Adrenal gland (tissue), 9 donors: ENCODE measurements at regions not wholly inside any gene's neighbourhood (a gene's known extent, or its start where the extent isn't known, plus 50 kb on each side); places are given as distances from the start of the nearest gene placed in this dataset.

Source experiments
- DNase-seq, 7 donors: peaks; one replicate each; pipeline ENCODE4 v3.0.0-alpha.2; 2019 to 2020
- H3K27ac ChIP-seq, 5 donors: fragments of 200-600 bp; sonication (generic) in 4 of 5; 1 replicate in 3 of 5; 2 replicates in 2 of 5; pipeline versions ENCODE4 v1.5.1 to v1.8.0; 2016 to 2020; ENCODE audit warnings: mild to moderate bottlenecking in 1 of 5
- H3K27me3 ChIP-seq: fragments of 200-600 bp; 2 replicates; pipeline ENCODE4 v1.8.0; 2021
- H3K36me3 ChIP-seq, 2 donors: fragments of 200-600 bp; replicated peaks in 1 of 2; 1 replicate in 1 of 2; 2 replicates in 1 of 2; pipeline versions ENCODE4 v1.5.1 to v1.8.0; 2018 to 2022
- H3K4me1 ChIP-seq, 2 donors: fragments of 200-600 bp; replicated peaks in 1 of 2; 1 replicate in 1 of 2; 2 replicates in 1 of 2; pipeline versions ENCODE4 v1.5.1 to v1.8.0; 2018 to 2021
- H3K4me3 ChIP-seq, 4 donors: fragments of 200-600 bp; sonication (generic) in 3 of 4; one replicate each; pipeline ENCODE4 v1.5.1; 2016 to 2018
- H3K9me3 ChIP-seq, 3 donors: fragments of 200-600 bp; sonication (generic) in 1 of 3; replicated peaks in 1 of 3; 1 replicate in 2 of 3; 2 replicates in 1 of 3; pipeline versions ENCODE4 v1.5.1 to v1.8.0; 2016 to 2021
- POLR2A ChIP-seq, 2 donors: fragments of 450-650 bp; IDR thresholded peaks; one replicate each; pipeline ENCODE4 v1.6.1; 2017; ENCODE audit warnings: antibody characterized with exemption in 2 of 2, mild to moderate bottlenecking in 2 of 2, moderate library complexity in 1 of 2
- WGBS, 4 donors: extraction: QIAGEN DNeasy Blood & Tissue Kit in 2 of 4; methylation state at CpG; one replicate each; pipeline versions ENCODE4 v1.1.5 to v1.1.7; 2013 to 2017; 5-methylcytosine and 5-hydroxymethylcytosine counted together
- intact Hi-C, 2 donors: fragments of 100-400 bp; cut with DNase I; formaldehyde crosslinking; loops; one replicate each; pipeline versions ENCODE4 v1.14.1 to v1.15.0; 2022 to 2023
- TF ChIP-seq, protein P1 (sequence below), 6 experiments: fragments of 450-650 bp in 4 of 6; fragments of 200-600 bp in 2 of 6; sonication (generic) in 1 of 6; IDR thresholded peaks; 1 replicate in 5 of 6; 2 replicates in 1 of 6; pipeline versions ENCODE4 v1.5.1 to v1.8.0; 2016 to 2021; ENCODE audit warnings: antibody characterized with exemption in 6 of 6, mild to moderate bottlenecking in 2 of 6, moderate library complexity in 1 of 6
- donor health status: healthy with polysubstance abuse.
- donor health status: Bipolar disorder and iron deficiency.
- donor health status: DM: yes; HTN: yes; CAD: no.
- donor health status: DM: no; HTN: no; CAD: no.
- donor health status: DM: no; HTN: no; CAD: no.

DNA sequence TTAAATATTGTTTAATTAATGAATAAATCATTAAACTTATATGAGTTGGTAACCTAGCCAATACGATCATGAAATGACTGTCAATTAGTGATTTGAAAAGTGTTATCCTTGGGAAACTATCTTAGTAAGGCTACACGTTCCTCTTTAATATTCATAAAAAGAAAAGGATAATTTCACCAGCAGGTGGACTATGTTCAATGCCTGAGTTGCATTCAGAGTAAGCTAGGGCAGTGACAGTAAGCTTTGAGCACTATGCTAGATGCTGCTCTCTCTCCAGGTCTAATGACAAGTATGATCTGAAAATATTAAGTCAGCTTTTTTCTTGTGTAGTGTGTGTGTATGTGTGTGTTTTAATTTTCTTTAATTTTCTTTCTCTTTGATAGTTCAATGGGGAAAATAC is 486.3 kb upstream of the PCDH15 start:
- Histone ChIP-seq H3K4me3 (no peak overlapping the region), H3K27me3 (no peaks in the 10 kb centered on the region), H3K9me3 (no peaks in the 10 kb centered on the region), H3K27ac (no peak overlapping the region), H3K4me1 (no peaks in the 10 kb centered on the region), H3K36me3 (no peaks in the 10 kb centered on the region)
- intact Hi-C loops, result no loop called here
- WGBS, 4 donors, result 34 to 46% (median 37%) methylated on average over 2 of the region's 2 CpGs
- no peak for TF ChIP-seq POLR2A (IDR thresholded peaks at IDR 0.05)
- TF ChIP-seq, protein P1, sequence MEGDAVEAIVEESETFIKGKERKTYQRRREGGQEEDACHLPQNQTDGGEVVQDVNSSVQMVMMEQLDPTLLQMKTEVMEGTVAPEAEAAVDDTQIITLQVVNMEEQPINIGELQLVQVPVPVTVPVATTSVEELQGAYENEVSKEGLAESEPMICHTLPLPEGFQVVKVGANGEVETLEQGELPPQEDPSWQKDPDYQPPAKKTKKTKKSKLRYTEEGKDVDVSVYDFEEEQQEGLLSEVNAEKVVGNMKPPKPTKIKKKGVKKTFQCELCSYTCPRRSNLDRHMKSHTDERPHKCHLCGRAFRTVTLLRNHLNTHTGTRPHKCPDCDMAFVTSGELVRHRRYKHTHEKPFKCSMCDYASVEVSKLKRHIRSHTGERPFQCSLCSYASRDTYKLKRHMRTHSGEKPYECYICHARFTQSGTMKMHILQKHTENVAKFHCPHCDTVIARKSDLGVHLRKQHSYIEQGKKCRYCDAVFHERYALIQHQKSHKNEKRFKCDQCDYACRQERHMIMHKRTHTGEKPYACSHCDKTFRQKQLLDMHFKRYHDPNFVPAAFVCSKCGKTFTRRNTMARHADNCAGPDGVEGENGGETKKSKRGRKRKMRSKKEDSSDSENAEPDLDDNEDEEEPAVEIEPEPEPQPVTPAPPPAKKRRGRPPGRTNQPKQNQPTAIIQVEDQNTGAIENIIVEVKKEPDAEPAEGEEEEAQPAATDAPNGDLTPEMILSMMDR (IDR thresholded peaks at IDR 0.05), result peak; percentile 23 to 47 (median 34)
- DNase-seq, result peak in 1 of 7 donors; percentile 7

DNA sequence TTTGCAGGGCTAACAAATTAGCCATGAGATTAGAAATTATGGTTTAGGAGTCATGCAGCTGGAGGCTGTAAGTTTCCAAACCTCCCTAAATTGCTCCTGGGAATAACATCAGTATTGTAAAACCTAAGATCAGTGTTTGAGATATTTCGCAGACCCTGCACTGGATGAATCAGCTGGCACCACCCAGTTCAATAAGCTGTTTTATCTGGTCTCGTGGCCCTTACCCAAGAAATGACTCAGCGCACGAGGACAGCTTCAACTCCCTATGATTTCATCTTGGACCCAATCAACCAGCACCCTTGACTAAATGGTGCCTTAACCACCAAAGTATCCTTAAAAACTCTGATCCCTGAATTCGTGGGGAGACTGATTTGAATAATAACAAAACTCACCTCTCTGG is 482.0 kb upstream of the PCDH15 start:
- Histone ChIP-seq H3K36me3 (no peaks in the 10 kb centered on the region), H3K4me3 (no peak overlapping the region), H3K9me3 (peaks cover 0 to 6% (median 0%) of the 10 kb centered on the region in 3 donors), H3K27ac (peak overlapping the region in 1 of 5 donors; percentile 28), H3K27me3 (no peaks in the 10 kb centered on the region), H3K4me1 (no peaks in the 10 kb centered on the region)
- intact Hi-C loops, result no loop called here
- no peak for TF ChIP-seq POLR2A (IDR thresholded peaks at IDR 0.05)
- TF ChIP-seq, protein P1 (IDR thresholded peaks at IDR 0.05), result no peak
- DNase-seq, result peak in 6 of 7 donors; percentile 68 to 87 (median 76)
- 41 to 59% (median 46%) methylated on average over 5 of the region's 5 CpGs for WGBS, 4 donors

DNA sequence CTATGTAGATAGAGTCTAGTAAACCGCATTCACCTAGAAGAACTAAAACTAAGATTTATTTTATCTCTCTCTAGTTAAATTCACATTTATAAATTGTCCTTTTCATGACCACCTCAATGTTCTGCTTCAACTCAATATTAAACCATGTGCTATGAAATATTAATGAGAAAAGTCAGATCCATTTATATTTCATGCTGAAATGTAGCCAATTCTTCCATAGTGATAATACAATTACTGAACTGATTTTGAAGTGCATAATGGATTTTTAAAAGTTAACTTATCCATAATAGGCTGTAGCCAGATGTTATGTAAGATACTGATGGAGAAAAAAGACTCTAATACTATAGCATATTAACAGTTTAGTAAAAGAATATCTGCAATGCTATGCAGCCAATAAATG is 479.7 kb upstream of the PCDH15 start:
- intact Hi-C loops, result no loop called here
- TF ChIP-seq, protein P1 (IDR thresholded peaks at IDR 0.05), result no peak
- TF ChIP-seq POLR2A (IDR thresholded peaks at IDR 0.05), result no peak
- WGBS, 4 donors, result 88 to 97% (median 93%) methylated on average over 1 of the region's 1 CpG

DNA sequence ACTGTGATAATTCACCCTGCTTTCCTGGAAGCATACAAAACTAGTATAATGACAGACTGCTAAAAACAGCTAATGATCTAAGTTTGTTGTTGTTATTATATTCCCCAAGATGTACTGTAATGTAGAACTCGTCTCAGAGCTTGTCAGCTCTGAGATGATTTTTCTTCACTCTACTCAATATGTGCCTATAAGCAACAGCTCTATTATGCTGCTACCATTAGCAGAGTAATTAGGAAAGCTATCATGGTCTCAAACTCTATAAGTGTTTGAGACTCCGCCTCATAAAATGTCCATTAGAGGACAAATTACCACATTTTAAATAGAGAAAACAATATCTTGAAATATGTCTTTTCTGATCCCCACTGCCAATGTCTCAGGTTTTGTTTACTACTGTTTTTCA is 476.5 kb upstream of the PCDH15 start:
- DNase-seq, result no peak
- Histone ChIP-seq H3K27ac (no peak overlapping the region), H3K4me3 (no peak overlapping the region), H3K36me3 (no peaks in the 10 kb centered on the region), H3K27me3 (no peaks in the 10 kb centered on the region), H3K4me1 (no peaks in the 10 kb centered on the region), H3K9me3 (peaks cover 0 to 6% (median 0%) of the 10 kb centered on the region in 3 donors)
- 77 to 82% (median 80%) methylated on average over 2 of the region's 2 CpGs for WGBS, 4 donors
- TF ChIP-seq, protein P1 (IDR thresholded peaks at IDR 0.05), result no peak
- no peak for TF ChIP-seq POLR2A (IDR thresholded peaks at IDR 0.05)
- intact Hi-C loops, result no loop called here

More for the DNA sequence above, 479.7 kb upstream of the PCDH15 start:
- Histone ChIP-seq H3K27ac (no peak overlapping the region), H3K36me3 (no peaks in the 10 kb centered on the region), H3K9me3 (peaks cover 0 to 6% (median 0%) of the 10 kb centered on the region in 3 donors), H3K27me3 (no peaks in the 10 kb centered on the region), H3K4me1 (no peaks in the 10 kb centered on the region), H3K4me3 (no peak overlapping the region)
- no peak for DNase-seq
